ENCODE measurements at regions not wholly inside any gene's neighbourhood (a gene's known extent, or its start where the extent isn't known, plus 50 kb on each side); places are given as distances from the start of the nearest gene placed in this dataset.
"Not testable (repeated sequence)": the region's sequence is repeated elsewhere in the genome, so short reads cannot be mapped to it uniquely, and the experiment has no call there.

GRCh38 chr5:153937661-153938060 lies 101.0 kb downstream of the FAM114A2 start (continued):
- TF ChIP-seq ETS1 (IDR thresholded peaks at IDR 0.05) (no peak), CREB1 (CRISPR knock-in tag; IDR thresholded peaks at IDR 0.05; ENCODE audit: low read depth) (no peak), JUNB (IDR thresholded peaks at IDR 0.05; ENCODE audit: unreplicated experiment) (no peak), ZNF331 (CRISPR knock-in tag; IDR thresholded peaks at IDR 0.05; ENCODE audit: low read depth) (no peak), STAT1 (IDR thresholded peaks at IDR 0.05; ENCODE audit: unreplicated experiment) (no peak)

- not testable (repeated sequence) for H4K20me1 ChIP-seq (replicated peaks; ENCODE audit: insufficient read depth); H3K4me3 Mint-ChIP-seq; H3K27ac ChIP-seq (ENCODE audit: low read depth); H3K4me2 ChIP-seq; H2AFZ ChIP-seq; H3K4me1 ChIP-seq (ENCODE audit: insufficient read depth); ATAC-seq; DNase-seq (ENCODE audit: low spot score); H3K9me2 ChIP-seq (ENCODE audit: insufficient read depth); H3K27me3 Mint-ChIP-seq (ENCODE audit: insufficient read depth, low read depth, poor library complexity); H3K79me2 ChIP-seq (replicated peaks; ENCODE audit: insufficient read depth); H3F3A ChIP-seq (replicated peaks; ENCODE audit: low read depth); H3K27me3 ChIP-seq (ENCODE audit: insufficient read depth); H3K27ac Mint-ChIP-seq; H3K4me3 ChIP-seq
- peaks cover 15% of the 10 kb centered on the region for H3K36me3 ChIP-seq (ENCODE audit: insufficient read depth)
- peaks cover 12% of the 10 kb centered on the region; the same call in 2 of the 3 replicates for H3K4me1 Mint-ChIP-seq
- H3K36me3 Mint-ChIP-seq (ENCODE audit: low read depth): peaks cover 55% of the 10 kb centered on the region
- peaks cover 73% of the 10 kb centered on the region for H3K9me3 Mint-ChIP-seq
These were observed 103.6 kb downstream of the FAM114A2 start for GRCh38 chr5:153935151-153935550.

DNA sequence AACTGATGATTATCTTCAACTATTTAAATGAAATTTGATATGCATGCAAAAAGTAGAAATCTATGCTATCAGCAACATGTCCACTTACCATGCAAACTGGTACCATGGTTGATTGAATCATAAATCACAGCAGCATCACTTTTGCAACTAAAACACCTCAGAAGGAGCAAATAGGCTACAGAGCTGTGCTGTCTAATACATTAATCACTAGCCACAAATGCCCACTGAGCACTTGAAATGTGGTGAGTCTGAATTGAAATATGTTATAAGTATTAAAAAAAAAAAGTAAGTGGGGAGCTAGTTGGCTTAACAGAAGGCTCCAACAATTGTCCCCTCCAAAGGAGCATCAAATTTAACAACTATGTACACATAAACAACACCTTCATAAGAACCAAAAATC lies 112.5 kb downstream of the FAM114A2 start:
- no peak for ATAC-seq
- Mint-ChIP-seq H3K27ac (no peak overlapping the region), H3K4me3 (no peak overlapping the region), H3K4me1 (no peaks in the 10 kb centered on the region), H3K36me3 (ENCODE audit: low read depth) (no peaks in the 10 kb centered on the region), H3K9me3 (no peaks in the 10 kb centered on the region), H3K27me3 (ENCODE audit: insufficient read depth, low read depth, poor library complexity) (no peaks in the 10 kb centered on the region)
- Histone ChIP-seq H3K4me3 (no peak overlapping the region), H2AFZ (no peak overlapping the region), H3K4me2 (no peak overlapping the region), H3K9me2 (ENCODE audit: insufficient read depth) (peaks cover 10% of the 10 kb centered on the region), H3F3A (replicated peaks; ENCODE audit: low read depth) (no peaks in the 10 kb centered on the region), H3K27me3 (ENCODE audit: insufficient read depth) (no peaks in the 10 kb centered on the region), H3K4me1 (ENCODE audit: insufficient read depth) (no peaks in the 10 kb centered on the region), H3K27ac (ENCODE audit: low read depth) (no peak overlapping the region), H3K36me3 (ENCODE audit: insufficient read depth) (no peaks in the 10 kb centered on the region), H3K79me2 (replicated peaks; ENCODE audit: insufficient read depth) (no peaks in the 10 kb centered on the region), H4K20me1 (replicated peaks; ENCODE audit: insufficient read depth) (no peaks in the 10 kb centered on the region)
- DNase-seq (ENCODE audit: low spot score): no peak
- no peak for TF ChIP-seq NANOG (IDR thresholded peaks at IDR 0.05; ENCODE audit: borderline replicate concordance)
- no peak for TF ChIP-seq JUNB (IDR thresholded peaks at IDR 0.05; ENCODE audit: unreplicated experiment)
- no peak for TF ChIP-seq CTCF (conservative IDR thresholded peaks at IDR 0.05; ENCODE audit: low read depth in 2 of 2)
- no peak for TF ChIP-seq EZH2 (IDR thresholded peaks at IDR 0.05; ENCODE audit: low read depth, unreplicated experiment)
- TF ChIP-seq ZNF114 (CRISPR knock-in tag; IDR thresholded peaks at IDR 0.05): no peak
- TF ChIP-seq, protein P1, sequence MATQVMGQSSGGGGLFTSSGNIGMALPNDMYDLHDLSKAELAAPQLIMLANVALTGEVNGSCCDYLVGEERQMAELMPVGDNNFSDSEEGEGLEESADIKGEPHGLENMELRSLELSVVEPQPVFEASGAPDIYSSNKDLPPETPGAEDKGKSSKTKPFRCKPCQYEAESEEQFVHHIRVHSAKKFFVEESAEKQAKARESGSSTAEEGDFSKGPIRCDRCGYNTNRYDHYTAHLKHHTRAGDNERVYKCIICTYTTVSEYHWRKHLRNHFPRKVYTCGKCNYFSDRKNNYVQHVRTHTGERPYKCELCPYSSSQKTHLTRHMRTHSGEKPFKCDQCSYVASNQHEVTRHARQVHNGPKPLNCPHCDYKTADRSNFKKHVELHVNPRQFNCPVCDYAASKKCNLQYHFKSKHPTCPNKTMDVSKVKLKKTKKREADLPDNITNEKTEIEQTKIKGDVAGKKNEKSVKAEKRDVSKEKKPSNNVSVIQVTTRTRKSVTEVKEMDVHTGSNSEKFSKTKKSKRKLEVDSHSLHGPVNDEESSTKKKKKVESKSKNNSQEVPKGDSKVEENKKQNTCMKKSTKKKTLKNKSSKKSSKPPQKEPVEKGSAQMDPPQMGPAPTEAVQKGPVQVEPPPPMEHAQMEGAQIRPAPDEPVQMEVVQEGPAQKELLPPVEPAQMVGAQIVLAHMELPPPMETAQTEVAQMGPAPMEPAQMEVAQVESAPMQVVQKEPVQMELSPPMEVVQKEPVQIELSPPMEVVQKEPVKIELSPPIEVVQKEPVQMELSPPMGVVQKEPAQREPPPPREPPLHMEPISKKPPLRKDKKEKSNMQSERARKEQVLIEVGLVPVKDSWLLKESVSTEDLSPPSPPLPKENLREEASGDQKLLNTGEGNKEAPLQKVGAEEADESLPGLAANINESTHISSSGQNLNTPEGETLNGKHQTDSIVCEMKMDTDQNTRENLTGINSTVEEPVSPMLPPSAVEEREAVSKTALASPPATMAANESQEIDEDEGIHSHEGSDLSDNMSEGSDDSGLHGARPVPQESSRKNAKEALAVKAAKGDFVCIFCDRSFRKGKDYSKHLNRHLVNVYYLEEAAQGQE (IDR thresholded peaks at IDR 0.05; ENCODE audit: unreplicated experiment): no peak
- TF ChIP-seq ZNF331 (CRISPR knock-in tag; IDR thresholded peaks at IDR 0.05; ENCODE audit: low read depth): no peak
- TF ChIP-seq POLR2AphosphoS5 (IDR thresholded peaks at IDR 0.05; ENCODE audit: low read depth): no peak

Measured in GM23338 (cell line).